ENCODE measurements at regions not wholly inside any gene's neighbourhood (a gene's known extent, or its start where the extent isn't known, plus 50 kb on each side); places are given as distances from the start of the nearest gene placed in this dataset.

GRCh38 chr4:163665521-163666331 lies 171.2 kb downstream of the TMA16 start:
- no peaks in the 10 kb centered on the region for H3K36me3 ChIP-seq (ENCODE audit: insufficient read depth, low read length)
- no peaks in the 10 kb centered on the region for H3F3A ChIP-seq (ENCODE audit: insufficient read depth, low read length, poor library complexity, severe bottlenecking)
- no peak overlapping the region for H3K4me3 ChIP-seq (ENCODE audit: low read length)
- no peaks in the 10 kb centered on the region for H3K9me2 ChIP-seq (ENCODE audit: insufficient read depth, low read length)
- H2AFZ ChIP-seq (ENCODE audit: low read depth, low read length), result no peak overlapping the region
- no peak for TF ChIP-seq EP300 (conservative IDR thresholded peaks at IDR 0.05; ENCODE audit: poor library complexity, severe bottlenecking)
- TF ChIP-seq RAD21 (conservative IDR thresholded peaks at IDR 0.05), result no peak
- TF ChIP-seq SMC3 (conservative IDR thresholded peaks at IDR 0.05; ENCODE audit: poor library complexity), result no peak
- no peak for TF ChIP-seq REST (IDR thresholded peaks at IDR 0.05; ENCODE audit: borderline replicate concordance)
- TF ChIP-seq CTCF (IDR thresholded peaks at IDR 0.05; ENCODE audit: poor library complexity, severe bottlenecking), result no peak
- no peak for TF ChIP-seq EZH2 (IDR thresholded peaks at IDR 0.05; ENCODE audit: borderline replicate concordance, insufficient read depth, low read length, poor library complexity, severe bottlenecking)
- no peak for TF ChIP-seq MXI1 (conservative IDR thresholded peaks at IDR 0.05; ENCODE audit: poor library complexity, severe bottlenecking)
- TF ChIP-seq TAF1 (IDR thresholded peaks at IDR 0.05; ENCODE audit: low read depth), result no peak
- TF ChIP-seq POLR2AphosphoS5 (IDR thresholded peaks at IDR 0.05), result no peak
- H3K27me3 ChIP-seq (ENCODE audit: insufficient read depth, low read depth, low read length), result no peaks in the 10 kb centered on the region
- no peak overlapping the region for H3K4me2 ChIP-seq (ENCODE audit: low read length)
- no peaks in the 10 kb centered on the region for H3K79me2 ChIP-seq (replicated peaks; ENCODE audit: insufficient read depth, low read length)
- H4K20me1 ChIP-seq (ENCODE audit: insufficient read depth), result no peaks in the 10 kb centered on the region
- no peak overlapping the region for H3K9ac ChIP-seq (ENCODE audit: low read length)
- H3K9me3 ChIP-seq (ENCODE audit: low read length), result no peaks in the 10 kb centered on the region
- no peak overlapping the region for H3K27ac ChIP-seq (ENCODE audit: low read length)

- H3F3A ChIP-seq (ENCODE audit: insufficient read depth, low read length, poor library complexity, severe bottlenecking), result no peaks in the 10 kb centered on the region
- no peaks in the 10 kb centered on the region for H3K9me3 ChIP-seq (ENCODE audit: low read length)
- H3K79me2 ChIP-seq (replicated peaks; ENCODE audit: insufficient read depth, low read length), result no peaks in the 10 kb centered on the region
- no peaks in the 10 kb centered on the region for H3K9me2 ChIP-seq (ENCODE audit: insufficient read depth, low read length)
- no peak overlapping the region for H3K9ac ChIP-seq (ENCODE audit: low read length)
- no peak overlapping the region for H2AFZ ChIP-seq (ENCODE audit: low read depth, low read length)
- H3K4me2 ChIP-seq (ENCODE audit: low read length), result no peak overlapping the region
- no peaks in the 10 kb centered on the region for H4K20me1 ChIP-seq (ENCODE audit: insufficient read depth)
- H3K27ac ChIP-seq (ENCODE audit: low read length), result no peak overlapping the region
- no peaks in the 10 kb centered on the region for H3K27me3 ChIP-seq (ENCODE audit: insufficient read depth, low read depth, low read length)
- H3K36me3 ChIP-seq (ENCODE audit: insufficient read depth, low read length), result no peaks in the 10 kb centered on the region
- no peak overlapping the region for H3K4me3 ChIP-seq (ENCODE audit: low read length)
- TF ChIP-seq CTCF (IDR thresholded peaks at IDR 0.05; ENCODE audit: poor library complexity, severe bottlenecking), result no peak
Observed at GRCh38 chr4:163666332-163666873, 171.9 kb downstream of the TMA16 start.
